SHP77 (cell line): ENCODE measurements at regions not wholly inside any gene's neighbourhood (a gene's known extent, or its start where the extent isn't known, plus 50 kb on each side); places are given as distances from the start of the nearest gene placed in this dataset.

Source experiments
- DNase-seq, 2 experiments: peaks; one replicate each; lab custom pipeline; 2025; lab: John Stamatoyannopoulos, UW

DNA sequence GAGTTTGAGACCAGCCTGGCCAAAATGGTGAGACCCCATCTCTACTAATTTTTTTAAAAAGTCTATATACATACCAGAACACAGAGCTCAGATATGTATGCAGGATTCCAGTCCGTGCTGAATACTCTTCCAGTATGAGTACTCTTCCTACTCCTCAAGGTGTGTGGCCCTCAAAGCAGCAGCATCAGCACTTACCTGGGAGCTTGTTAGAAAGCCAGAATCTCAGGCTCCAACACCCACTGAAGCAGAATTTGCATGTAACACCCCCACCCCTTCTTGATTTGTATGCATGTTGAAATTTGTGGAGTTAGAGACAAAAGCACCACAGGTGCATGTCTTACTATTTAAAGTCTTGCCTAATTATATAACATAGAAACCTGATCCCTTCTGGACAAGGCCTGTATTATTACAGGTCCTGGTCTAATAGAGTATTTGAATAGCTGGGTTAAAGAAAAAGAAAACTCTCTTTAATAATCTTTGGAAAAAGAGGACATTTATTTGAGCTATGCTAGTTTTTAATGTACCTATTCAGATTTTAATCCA is 50.3 kb upstream of the NFE2L2 start:
- no peak for DNase-seq

DNA sequence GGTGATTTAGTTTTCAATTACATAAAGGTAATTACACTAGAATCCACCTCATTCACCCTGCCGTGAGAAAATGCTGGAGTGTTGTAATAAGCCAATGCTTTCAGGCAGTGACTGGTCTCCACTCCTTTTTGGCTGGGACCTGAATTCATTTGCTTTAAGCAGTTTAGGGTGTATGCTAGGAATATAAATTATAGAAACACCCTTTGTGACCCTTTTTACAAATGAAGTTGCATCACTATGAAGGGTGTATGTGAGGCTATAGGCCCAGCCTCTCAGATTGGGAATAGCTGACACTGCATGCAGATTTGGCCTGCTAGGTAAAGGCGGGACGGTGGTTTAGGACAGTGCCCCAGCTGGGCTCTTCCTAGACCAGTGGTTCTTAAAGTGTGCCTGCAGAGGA is 50.8 kb upstream of the NFE2L2 start:
- no peak for DNase-seq

DNA sequence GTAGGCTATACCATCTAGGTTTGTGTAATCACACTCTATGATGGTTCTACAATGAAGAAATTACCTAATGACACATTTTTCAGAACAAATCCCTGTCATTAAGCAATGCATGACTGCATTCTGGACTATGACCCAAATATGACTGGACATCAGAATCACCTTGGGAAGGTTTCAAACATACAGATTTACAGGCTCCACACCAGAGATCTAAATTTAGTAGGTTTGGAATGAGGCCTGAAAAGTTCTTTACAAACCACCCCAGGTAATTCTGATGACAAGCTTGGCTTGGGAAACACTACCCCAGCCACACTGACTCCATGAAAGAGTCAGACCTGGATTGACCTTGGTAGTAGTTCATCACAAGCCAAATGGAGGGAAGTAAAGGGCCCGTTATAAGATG is 52.2 kb upstream of the NFE2L2 start:
- DNase-seq = no peak

DNA sequence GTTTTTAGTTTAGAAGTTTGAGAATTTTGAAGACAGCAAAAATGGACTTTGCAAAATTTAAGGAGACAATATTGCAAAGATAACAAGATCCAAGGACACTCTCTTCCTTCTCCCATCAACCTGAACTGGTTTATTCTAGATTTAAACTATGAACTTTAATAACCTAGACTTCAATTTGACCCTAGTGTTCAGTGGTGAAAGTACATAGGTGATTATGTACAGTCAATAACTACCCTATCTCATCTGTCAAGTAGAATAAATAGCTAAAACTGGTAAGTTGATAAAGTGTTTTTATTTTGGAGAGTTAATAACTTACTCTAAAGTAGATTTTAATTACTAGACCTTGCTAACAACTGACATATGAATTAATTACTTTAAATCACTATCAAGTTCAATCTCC is 52.9 kb upstream of the NFE2L2 start:
- DNase-seq = no peak

DNA sequence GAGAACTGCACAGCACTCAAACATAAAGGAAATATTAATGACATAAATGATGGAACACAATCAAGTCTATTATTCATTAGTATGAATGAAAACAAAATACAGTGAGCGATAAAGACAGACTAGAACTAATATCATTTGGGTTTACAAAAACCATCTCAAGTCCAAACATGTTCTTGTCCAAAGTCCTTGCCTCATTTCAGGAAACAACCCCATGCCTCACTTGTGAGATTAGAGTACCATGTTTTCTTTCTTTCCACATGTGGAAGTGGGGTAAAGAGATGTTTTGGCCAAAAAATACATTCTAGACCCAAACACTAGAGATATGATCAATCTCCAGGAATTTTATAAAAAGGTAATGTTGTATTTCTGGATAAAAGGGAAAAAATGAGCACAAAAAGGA is 53.3 kb upstream of the NFE2L2 start:
- DNase-seq = no peak

DNA sequence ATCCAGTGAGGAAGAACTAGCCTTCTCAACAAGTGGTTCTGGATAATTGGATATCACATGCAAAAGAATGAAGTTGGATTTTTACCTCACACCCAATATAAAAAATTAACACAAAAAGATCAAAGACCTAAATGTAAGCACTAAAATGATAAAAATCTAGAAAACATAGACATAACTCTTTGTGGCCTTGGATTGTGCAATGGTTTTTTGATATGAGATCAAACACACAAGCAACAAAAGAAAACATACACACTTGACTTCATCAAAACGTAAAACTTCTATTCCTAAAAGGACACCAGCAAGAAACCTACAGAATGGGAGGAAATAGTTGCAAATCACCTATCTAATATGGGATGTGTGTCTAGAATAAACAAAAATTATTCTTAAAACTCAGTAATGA is 54.1 kb upstream of the NFE2L2 start:
- no peak for DNase-seq

DNA sequence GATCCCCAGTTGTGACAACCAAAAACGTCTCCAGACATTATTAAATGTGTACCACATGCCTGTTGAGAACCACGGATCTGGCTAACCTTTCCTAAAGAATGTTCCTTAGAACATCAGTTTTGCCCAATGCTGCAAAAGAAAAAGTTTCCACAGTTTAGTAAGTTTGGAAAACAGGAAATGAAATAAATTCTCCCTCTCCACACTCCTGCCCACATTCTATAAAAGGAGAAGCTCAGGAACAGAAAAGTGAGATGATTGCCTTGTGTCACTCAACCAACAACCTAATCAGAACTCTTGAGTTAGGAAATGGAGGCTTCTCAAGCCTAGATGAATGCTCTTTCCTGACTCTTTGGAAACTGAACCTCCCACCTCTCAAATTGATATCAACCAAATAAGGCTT is 56.1 kb upstream of the NFE2L2 start:
- DNase-seq = no peak

DNA sequence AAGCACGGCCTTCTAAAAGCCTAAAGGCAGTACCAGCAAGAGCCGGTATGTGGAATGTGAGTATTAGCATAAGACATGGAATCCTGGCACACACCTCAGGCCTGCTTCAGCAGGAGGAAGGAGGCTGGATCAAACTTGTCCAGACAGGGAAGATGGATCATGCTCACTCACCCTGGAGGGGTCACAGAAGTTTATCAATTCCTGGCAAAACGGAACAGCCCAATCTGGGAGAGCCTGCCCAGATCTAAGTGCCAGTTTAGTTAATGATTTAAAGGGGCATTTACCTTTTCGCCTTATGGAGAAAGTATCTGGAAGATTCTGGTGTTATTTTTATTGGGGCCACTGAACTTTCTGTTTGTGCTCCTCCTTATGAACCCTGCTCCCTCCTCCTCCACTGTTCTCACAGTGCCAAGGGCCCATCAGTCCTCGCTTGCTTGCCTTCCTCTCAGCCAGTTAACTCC is 58.3 kb upstream of the NFE2L2 start:
- no peak for DNase-seq

DNA sequence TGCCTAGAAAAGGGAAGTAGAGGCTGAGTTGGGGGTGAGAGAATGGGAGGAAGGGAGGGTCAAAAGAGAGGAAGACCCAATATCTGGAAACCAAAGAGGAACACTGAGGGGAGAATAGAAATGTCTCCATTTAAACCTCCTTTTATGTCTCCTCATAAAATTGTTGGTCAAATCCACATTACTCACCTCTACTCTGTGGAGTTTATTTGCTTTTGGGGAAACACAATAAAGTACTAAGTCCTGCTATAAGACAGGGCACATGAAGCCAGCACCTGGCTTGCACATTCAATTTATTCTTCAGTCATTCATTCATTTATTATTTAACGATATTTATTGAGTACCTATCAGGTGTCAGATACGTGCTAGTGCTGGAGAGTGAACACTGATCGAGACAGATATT is 60.3 kb upstream of the NFE2L2 start:
- no peak for DNase-seq

DNA sequence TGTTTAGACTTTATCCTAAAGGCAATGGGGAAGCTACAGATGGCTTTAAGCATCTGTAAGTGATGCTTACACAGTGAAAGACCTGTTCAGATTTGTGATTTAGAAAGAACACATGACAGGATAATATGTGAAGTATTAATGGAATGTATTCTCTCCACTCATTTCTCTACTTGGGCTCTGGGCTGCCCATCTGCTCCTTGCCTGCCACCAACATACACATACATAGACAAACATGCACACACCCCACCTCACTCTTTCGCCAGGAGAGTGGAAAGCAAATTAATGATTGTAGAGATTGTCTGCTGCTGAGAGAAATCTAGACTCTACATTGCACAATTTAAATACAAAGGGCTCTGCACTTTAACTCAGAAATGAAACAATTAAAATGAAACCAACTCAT is 61.0 kb upstream of the NFE2L2 start:
- DNase-seq = no peak

DNA sequence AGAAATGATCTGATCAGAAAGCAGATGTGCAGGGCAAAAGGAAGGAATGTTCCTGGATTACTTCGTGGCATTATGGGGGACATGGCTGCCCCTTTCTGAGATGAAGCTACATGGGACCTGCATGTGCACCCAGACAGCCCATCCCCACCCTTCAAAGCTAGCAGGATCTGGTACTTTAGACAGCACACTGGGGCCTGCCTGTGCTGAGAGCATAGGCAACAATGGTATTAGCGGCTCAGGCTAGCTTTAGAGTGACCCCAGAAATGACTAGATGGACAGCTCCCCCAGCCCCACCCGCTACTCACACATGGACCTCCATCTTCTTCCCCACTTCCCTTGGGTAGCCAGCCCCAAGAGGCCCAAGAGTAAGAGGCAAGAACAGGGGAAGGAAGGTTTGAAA is 61.5 kb upstream of the NFE2L2 start:
- no peak for DNase-seq

DNA sequence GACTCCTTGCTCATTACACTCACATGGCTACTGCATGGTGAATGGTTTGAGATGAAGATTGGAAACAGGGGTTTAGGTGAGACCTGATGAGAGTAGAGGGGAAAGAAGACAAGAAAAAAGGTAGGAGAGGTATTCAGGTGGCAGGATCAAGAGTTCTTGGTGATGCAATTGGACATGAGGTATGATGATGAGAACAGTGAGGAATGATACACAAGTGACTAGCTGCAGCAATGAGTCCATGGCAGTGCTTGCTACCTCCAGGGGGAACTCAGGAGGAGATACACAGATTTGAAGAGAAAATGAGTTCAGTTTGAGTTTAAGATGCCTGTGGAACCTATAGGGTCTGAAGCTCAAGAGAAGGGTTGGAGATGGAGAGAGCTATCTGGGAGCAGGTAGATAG is 62.1 kb upstream of the NFE2L2 start:
- no peak for DNase-seq

DNA sequence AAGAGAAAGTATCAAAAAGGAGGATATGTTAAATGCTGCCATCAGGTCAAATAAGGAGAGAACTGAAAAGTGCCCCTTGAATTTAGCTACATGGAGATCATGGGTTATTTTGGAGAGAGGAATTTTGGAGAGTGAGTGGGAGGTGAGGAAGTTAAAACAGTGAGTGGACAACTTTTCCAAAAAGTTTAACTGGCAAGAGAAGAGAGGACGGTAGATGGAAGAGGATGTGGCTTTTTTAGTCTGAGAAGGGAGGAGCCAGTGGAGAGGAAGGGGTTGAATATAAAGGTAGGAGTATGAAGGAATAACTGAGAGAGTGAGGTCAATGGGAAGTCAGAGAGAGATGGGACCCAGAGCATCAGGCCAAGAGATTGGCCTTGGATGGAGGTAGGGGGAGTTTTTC is 62.5 kb upstream of the NFE2L2 start:
- no peak for DNase-seq

DNA sequence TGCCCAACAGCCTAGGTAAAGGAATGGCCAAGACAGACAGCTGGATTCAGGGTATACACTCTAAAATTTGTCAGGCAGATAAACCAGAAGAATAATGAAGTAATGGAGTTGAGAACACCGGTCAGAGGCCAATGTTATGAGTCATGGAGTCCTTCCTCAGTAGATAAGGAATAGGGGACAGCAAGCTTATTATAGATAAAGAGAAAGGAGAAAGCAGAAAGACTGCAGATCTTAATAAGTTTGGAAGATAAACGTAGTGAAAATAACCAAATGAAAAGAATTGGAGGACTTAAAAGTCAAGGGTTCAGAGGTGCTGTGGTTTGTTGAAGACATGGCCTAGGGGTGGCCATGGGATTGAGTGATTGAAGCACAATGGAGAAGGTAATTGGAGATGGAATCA is 63.5 kb upstream of the NFE2L2 start:
- DNase-seq = no peak

DNA sequence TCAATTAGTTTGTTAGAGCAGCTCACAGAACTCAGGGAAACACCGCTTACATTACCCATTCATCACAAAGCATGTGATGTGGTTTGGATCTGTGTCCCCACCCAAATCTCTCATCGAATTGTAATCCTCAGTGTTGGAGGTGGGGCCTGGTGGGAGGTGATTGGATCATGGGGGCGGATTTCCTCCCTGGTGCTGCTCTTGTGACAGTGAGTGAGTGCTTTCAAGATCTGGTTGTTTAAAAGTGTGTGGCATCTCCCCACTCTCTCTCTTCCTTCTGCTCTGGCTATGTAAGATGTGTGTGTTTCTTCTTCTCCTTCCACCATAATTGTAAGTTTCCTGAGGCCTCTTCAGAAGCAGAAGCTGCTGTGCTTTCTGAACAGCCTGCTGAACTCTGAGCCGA is 63.5 kb upstream of the AGPS start:
- no peak for DNase-seq

DNA sequence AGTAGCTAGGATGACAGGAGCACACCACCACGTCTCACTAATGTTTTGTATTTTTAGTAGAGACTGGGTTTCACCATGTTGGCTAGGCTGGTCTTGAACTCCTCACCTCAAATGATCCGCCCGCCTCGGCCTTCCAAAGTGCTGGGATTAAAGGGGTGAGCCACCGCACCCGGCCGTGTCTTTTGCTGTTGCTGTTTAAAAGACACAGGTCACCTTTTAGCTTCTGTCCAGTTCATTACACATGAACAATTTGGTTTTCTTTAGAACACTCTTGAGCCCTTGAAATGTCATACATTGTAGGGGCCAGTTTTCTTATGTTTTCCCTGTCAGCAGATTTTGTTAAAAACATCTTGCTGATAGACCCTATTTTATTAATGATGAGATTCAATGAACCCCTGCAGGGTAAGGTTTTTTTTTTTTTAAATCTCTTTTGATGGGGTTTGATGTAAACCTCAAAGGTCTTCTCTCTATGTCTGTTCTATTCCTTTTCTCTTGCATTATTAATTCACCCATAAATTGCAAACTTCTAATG is 61.0 kb upstream of the AGPS start:
- DNase-seq = no peak

DNA sequence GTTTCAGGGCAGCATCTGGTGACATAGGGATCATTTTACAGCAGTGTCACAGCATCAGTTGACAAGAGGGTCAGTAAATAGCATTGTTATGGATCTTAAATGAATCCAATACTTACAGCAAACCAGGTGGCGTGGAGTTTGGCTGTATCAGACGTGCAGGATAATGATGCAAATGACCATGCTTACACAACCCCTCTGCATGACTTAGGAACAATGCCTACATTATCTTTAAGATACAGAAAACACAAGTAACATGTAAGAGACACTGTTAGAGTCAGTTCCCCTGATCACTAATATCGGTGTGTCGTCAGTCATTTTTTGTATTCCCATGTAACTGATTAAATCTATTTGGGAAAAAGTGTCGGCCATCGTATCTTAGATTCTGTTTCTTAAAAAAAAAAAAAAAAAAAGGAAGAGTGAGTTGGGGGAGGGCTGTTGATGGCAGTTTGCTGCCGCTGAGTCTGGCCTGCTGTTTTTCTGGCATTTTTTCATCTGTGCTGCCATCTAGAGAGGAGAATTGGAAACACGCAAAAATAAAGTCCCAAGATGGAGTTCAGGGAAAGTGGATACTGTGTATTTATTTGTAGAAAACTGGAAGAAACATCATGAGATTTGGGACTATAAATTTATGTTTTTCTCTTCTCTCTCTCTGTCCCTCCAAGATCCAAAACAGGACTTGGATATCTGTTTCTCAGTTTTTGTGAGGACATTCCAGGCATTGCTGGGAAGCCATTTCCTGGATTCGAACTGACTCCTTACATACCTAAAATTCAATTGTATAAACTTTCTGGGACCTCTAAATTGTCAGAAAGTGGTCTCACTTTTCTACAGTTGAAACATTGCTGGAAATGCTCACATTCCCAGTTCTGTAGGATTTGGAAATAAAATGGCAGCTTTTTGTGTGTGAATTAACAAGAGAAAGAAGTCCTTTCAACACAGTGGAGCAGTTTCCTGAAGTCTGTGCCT is 60.3 kb upstream of the AGPS start:
- DNase-seq = peak; percentile 15 to 17

DNA sequence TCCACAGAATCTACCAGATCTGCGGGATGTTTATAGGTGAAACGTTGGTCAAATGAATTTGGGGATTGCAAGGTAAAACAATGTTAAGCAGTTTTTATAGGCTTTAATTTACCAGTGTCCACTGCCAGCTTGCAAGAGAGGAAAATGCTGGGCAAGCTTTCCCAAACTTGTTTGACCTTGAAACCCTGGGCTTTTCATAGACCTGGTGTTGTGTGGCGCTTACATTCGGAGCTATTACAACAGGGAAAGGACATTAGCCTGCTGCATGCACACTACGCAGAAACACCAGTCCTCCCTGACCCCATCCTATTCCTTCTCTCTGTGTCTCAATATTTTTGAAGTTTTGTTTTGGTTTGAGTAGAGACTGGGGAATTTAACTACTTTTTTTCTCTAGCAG is 59.6 kb upstream of the AGPS start:
- no peak for DNase-seq

DNA sequence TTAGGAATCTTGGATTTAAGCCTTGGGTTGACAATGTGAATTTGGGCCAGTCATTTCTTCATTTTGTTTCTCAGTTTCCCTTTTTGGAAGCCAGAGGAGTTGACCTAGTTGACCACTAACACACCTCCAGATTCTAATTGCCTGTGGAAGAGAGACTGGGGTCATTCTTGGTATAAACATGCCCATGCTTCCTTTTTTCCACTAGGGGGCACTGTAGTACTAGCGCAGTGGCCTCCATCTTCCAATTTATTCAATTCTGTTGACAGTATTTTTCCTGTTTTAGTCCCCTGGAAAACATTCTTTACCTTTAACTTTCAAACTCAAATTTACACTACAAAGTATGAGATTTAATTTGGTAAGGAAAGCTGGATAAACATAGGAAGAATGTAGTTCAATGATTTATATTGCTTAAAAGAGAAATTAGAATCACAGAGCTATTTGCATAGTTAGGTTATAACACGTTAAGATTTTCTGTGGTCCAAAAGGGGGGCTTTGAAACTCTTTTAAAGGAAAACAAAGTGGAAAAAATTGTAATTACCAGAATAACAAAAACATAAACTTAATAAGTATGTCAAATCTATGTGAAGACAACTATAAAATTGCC is 57.5 kb upstream of the AGPS start:
- DNase-seq = peak; percentile 15 to 16

DNA sequence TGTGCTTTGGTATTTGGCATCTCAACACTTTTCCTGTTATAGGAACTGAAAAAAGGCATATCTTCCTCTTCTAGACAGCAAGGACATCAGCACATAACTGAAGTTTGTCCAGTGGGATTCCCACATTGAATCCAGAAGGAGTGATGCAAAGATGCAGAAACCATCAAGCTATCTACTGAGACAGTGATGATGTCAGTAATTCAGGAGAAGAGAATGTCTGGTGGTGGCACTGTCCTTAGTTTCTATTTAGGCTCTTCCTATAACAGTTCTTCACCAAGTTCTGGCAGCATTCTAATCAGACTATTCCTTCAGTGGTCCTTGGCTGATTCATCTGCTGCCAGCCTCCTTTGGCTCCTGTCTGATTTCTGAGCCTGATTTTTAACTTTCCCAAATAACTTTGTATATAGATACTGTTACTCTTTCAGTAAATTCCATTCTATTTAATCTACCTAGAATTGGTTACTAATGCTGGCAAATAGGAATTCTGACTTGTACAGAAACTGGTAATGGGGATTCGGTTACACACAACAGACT is 56.6 kb upstream of the AGPS start:
- DNase-seq = no peak

DNA sequence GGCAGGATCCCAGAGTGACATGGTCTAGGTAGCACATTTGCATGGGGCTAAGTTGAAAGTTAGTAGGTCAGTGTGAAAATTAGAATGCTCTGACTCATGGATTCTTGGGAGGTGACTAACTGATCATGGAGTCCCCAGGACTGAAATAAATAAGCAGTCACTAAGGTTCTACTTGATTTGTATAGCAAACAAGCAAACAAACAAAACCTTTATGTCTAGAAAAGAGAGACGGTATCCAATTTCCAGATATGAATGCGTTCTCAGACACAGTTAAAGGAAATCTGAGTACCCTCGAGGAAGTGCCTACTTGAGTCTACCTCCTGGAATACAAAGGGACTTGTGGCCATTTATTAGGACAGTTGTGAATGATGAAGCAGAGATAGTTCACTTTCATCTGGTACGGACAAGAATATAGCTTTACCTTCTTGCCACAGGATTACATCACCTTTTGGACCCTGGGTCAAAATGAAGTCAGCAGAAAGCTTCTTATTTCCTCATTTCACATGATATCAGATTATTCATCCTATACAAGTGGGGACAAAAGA is 54.3 kb upstream of the AGPS start:
- no peak for DNase-seq

DNA sequence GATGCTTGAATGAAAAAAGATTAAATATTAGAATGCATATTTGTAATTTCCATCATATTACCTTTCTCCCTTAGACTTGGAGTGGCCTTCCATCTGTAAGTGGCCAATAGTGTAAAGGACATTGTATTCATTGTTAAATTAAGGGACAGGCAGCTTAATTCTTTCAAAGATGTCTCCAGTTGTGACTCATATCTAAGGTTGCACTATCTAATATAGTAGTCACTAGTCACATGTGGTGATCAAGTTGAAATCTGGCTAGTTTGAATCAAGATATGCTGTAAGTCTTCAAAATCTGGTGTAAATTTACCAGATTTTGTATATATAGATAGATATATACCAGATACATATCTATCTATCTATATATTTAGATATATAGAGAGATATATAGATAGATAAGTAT is 52.4 kb upstream of the AGPS start:
- no peak for DNase-seq

DNA sequence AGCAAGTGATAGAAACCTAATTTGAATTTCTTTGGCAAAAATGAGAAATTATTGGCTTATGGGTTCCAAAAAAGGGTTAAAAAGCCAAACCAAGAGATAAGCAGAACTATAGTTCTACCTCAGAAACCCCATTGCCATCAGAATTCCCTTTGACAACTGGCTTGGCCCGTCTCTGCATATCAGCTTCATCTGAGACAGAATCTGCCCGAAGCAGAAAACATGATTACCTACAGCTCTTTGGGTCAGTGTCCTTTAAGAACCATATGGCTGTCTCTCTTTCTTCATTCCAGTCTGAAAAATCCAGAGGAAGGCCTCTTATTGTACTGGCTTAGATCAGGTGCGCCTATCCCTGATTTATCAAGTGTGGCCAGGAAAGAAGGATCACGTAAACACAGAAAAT is 49.8 kb upstream of the AGPS start:
- no peak for DNase-seq
